HS-5 (cell line): ENCODE measurements at regions not wholly inside any gene's neighbourhood (a gene's known extent, or its start where the extent isn't known, plus 50 kb on each side); places are given as distances from the start of the nearest gene placed in this dataset.

Experiments used
- DNase-seq: peaks from one replicate; pipeline ENCODE4 v3.0.0-alpha.2; 2012; ENCODE audit warnings: low read depth

- no peak for DNase-seq
These were observed 83.8 kb downstream of the AXIN2 start for GRCh38 chr17:65477600-65477999.

- DNase-seq: no peak
These were observed 86.8 kb downstream of the AXIN2 start for GRCh38 chr17:65474660-65475059.

GRCh38 chr17:65473985-65474384 is 87.5 kb downstream of the AXIN2 start:
- DNase-seq: no peak

GRCh38 chr17:65473363-65473762 is 88.1 kb downstream of the AXIN2 start:
- DNase-seq: no peak

GRCh38 chr17:65472666-65473309 is 88.7 kb downstream of the AXIN2 start:
- no peak for DNase-seq

GRCh38 chr17:65470783-65471182 is 90.7 kb downstream of the AXIN2 start:
- DNase-seq: no peak

- DNase-seq: no peak
These were observed 93.1 kb downstream of the AXIN2 start for GRCh38 chr17:65468321-65468720.

- no peak for DNase-seq
These were observed 94.3 kb downstream of the AXIN2 start for GRCh38 chr17:65467156-65467555.

- DNase-seq: no peak
These were observed 94.9 kb downstream of the AXIN2 start for GRCh38 chr17:65466547-65466946.

GRCh38 chr17:65463242-65463641 is 98.2 kb downstream of the AXIN2 start:
- DNase-seq: no peak

GRCh38 chr17:65459677-65460347 is 101.6 kb downstream of the AXIN2 start:
- DNase-seq: no peak

- DNase-seq: no peak
These were observed 103.7 kb downstream of the AXIN2 start for GRCh38 chr17:65457635-65458257.

GRCh38 chr17:65457183-65457582 is 104.3 kb downstream of the AXIN2 start:
- no peak for DNase-seq

- no peak for DNase-seq
These were observed 104.9 kb downstream of the AXIN2 start for GRCh38 chr17:65456368-65457151.

- DNase-seq: no peak
These were observed 105.5 kb downstream of the AXIN2 start for GRCh38 chr17:65455972-65456343.

- DNase-seq: no peak
These were observed 106.1 kb downstream of the AXIN2 start for GRCh38 chr17:65455154-65455971.

GRCh38 chr17:65453204-65453931 is 108.1 kb downstream of the AXIN2 start:
- DNase-seq: no peak

GRCh38 chr17:65449495-65449894 is 112.0 kb downstream of the AXIN2 start:
- no peak for DNase-seq

GRCh38 chr17:65447823-65448222 is 113.6 kb downstream of the AXIN2 start:
- no peak for DNase-seq

GRCh38 chr17:65446838-65447526 is 114.5 kb downstream of the AXIN2 start:
- no peak for DNase-seq

GRCh38 chr17:65446043-65446442 is 115.4 kb downstream of the AXIN2 start:
- DNase-seq: no peak
